DMS 273 treated with DMSO at 0.1 percent for 48 hours (cell line): ENCODE measurements at regions not wholly inside any gene's neighbourhood (a gene's known extent, or its start where the extent isn't known, plus 50 kb on each side); places are given as distances from the start of the nearest gene placed in this dataset.

Experiments
- DNase-seq: peaks from one replicate; lab custom pipeline; 2025; lab: John Stamatoyannopoulos, UW

DNA sequence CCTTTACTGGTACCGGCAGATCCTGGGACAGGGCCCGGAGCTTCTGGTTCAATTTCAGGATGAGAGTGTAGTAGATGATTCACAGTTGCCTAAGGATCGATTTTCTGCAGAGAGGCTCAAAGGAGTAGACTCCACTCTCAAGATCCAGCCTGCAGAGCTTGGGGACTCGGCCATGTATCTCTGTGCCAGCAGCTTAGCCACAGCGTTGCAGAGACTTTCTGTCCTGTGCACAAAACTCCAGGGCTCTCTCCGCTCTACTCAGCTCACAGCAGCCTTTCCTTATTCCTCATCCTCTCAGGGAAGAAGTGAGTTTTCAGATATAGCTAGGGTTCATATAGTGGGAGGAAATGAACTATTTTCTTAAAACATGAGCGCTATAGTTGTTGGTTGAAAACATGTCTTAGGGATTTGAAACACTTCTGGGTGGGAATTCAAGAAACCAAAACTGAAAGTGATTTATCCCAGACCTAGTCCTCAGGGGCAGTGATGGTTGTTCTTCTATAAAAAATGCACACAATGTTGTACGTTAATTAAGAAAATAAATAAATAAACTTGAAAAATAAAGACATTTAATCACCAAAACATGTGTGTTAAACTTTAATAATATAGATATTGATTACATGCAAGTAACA is 150.2 kb upstream of the PRSS58 start:
- no peak for DNase-seq

DNA sequence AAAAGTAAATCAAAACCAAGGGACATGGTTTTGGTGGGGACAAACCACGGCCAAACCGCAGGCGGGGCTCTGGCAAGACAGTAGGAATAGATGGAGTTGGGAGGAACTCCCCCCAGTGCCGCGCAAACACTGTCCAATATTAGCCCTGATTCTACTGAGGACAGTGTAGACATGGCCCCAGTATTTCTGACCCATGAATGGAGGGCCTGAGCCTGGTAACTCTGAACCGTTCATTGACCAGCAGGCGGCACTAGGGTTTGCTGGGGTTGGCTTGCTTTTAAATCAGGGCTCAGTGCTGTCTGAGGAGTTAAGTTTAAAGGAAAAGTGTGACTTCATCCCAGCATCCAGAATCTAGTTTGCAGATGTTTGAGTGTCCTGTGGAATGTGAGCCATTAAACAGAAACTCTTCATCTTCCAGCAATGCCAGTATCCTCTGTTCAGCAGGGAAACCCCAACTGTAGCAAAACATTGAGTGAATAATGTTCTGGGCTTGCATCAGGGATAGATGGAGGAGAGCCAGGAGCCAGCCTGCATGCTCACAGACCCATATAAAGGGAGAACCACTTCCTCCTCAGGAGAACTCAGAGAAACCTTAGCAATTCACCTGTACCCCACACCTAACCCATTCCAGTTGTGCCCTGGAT is 147.4 kb upstream of the PRSS58 start:
- DNase-seq, result no peak

DNA sequence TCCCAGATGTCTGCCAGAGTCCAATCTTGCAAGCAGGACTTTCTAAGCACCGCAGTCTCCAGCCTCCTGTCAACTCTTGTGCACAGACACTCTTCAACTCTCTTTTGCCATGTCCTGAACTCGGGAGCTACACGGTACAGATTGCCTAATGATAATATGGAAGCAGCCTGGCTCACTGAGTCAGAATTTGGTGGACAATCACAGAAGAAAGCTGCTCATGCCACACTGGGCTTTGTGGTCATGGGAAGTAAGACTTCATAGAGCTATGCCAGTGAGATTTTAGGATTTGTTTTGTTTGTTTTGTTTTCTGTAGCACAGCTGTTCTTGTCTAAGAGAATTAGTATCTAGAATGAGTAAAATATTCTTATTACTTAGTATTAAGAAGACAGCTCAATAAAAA is 144.1 kb upstream of the PRSS58 start:
- DNase-seq, result no peak

DNA sequence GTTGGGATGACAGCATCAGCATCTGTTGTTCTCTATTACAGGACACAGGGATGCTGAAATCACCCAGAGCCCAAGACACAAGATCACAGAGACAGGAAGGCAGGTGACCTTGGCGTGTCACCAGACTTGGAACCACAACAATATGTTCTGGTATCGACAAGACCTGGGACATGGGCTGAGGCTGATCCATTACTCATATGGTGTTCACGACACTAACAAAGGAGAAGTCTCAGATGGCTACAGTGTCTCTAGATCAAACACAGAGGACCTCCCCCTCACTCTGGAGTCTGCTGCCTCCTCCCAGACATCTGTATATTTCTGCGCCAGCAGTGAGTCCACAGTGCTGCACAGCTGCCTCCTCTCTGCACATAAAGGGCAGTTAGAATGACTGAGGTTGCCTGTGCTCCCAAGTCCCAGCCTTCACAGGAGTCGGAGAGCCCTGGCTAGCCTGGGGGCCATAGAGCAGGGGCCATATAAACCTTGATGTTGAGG is 142.2 kb upstream of the PRSS58 start:
- DNase-seq, result no peak

DNA sequence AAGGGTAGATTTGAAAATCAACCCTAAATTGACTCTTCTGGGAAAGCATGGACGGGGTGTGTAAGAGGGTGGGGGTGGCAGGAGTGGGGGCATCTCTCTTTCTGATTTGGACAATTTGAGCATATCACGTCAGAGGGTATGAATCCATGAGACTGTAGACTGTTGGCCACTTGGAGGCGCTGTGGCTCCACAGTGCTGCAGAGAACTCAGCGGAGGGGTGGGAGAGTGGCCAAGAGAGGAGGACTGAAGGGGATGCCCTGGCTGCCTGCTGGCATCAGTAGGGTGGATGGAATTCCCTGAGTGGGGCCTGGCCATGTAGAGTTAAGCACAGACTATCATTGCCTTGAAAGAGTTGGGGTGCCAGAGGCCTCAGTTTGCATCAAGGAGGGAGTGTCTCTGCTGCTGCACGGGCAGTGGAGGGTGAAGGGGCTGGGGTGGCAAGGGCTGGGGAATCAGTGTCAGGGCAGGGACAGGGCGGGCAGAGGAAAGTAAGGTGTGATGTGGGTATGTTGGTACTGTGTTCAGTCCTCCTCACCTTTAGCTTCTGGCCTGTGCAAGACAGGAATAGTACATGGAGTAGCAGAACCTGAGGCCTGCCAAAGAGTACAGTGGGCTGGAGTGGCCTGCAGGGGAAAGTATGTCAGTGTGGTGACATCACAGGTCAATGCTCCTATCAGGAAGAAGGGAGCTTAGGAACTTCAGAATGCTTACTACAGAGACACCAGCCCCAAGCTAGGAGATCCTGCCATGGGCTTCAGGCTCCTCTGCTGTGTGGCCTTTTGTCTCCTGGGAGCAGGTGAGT is 133.5 kb upstream of the PRSS58 start:
- DNase-seq, result no peak

DNA sequence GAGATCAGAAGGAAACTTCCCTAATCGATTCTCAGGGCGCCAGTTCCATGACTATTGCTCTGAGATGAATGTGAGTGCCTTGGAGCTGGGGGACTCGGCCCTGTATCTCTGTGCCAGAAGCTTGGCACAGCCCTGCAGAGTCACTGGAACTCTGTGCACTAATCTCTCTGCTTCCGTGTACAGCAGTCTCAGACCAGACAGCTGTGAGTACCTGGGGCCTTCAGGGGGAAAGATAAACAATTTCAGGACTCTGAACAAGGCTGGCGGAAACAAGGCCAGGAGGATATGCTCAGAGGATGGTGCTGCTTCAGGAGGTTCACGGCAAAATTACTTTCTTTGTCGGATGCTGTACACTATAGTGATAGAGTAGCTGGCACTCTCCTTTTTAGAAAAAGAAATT is 131.7 kb upstream of the PRSS58 start:
- DNase-seq, result no peak

DNA sequence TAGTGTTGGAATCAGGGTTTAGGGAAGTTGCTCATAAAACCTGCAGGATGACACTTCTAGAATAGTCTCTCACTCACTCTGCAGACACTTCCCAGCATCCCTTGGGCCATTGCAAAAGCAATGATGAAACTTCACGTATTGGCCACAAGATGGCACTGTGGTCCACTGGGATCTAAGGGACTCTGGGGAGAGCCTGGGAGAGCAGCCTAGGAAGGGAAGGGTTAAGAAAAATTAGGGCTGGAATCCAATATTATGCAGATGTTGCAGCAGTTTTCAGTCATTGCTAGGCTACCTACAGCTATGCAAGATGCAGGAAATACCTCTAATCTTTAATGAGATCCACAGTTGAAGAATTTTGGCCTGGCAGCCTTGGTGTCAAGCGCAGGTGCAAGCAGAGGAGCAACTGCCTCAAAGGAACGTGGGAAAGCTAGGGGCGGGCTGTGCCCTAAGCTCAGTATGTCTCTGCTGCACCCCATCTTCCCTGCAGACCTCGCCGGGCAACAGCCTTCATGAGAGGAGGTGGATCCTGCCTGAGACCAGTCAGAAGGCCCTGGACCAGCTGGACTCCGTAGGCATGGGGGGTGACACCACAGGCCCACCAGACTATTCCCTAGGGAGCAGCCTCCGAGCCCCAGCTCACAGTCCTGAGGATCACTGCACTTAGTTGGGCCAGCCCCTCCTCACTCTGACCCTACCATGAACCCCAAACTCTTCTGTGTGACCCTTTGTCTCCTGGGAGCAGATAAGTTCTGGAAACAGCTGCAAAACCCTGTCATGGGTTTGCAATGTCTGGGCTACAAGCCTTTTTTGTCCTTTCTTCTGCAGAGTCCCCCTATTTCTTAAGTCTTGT is 127.9 kb upstream of the PRSS58 start:
- DNase-seq, result no peak

DNA sequence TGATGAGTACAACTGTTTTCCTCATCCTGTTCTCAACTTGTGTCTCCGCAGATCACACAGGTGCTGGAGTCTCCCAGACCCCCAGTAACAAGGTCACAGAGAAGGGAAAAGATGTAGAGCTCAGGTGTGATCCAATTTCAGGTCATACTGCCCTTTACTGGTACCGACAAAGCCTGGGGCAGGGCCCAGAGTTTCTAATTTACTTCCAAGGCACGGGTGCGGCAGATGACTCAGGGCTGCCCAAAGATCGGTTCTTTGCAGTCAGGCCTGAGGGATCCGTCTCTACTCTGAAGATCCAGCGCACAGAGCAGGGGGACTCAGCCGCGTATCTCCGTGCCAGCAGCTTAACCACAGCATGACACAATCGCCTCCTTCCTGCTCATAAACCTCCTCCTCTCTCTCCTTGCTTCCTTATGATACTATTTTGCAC is 126.7 kb upstream of the PRSS58 start:
- DNase-seq, result no peak

DNA sequence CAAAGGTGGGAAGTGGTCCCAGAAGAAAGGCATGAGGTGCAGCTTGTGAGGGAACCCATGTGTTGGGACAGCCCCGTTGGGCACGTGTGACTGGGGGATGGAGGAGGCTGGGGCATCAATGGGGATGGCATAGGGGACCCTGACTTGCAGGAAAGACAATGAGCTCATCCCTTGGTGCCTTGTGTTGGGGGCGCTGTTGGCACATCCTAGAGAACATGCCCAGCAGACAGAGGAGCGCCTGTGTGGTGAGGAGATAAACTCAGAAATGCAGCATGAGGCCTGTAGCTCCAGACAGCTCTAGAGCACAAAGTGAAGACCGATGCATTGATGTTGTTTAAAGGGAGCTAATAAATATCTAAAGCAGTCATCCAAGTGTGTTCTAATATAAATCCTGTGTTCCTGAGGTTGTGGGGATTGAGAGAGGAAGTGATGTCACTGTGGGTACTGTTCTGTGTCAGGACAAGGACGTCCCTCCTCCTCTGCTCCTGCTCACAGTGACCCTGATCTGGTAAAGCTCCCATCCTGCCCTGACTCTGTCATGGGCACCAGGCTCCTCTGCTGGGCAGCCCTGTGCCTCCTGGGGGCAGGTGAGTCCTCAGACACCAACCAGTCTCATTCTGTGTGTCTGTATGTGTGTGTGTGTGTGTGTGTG is 126.1 kb upstream of the PRSS58 start:
- no peak for DNase-seq

DNA sequence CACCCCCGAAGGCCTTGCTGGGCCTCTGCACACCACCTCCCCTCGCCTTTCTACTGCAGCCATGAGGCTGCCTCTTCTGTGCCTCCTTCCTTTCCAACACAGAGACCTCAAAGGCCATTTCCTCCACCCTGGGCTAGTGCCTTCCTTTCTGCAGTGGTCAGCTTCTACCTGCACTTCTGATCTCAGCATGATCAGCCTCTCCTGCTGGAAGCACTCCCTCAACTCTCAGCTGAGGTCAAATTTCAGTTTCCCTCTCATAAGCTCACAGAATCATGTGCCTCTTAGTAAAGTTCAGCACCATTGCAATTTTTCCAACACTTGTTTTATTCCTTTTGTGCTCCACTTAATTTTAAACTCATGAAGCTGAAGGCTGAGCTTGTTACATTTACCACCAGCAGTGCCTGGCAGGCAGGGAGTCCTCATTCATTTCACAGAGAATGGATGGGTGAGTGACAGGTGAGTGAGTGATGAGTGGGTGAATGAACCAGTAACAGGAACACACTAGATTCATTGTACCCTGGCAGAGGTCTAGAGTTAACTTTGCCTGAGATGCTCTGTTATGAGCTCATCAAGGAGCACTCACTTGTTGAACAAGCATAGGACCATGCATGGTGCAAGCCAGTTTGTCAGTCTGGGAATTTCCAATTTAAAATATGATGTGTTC is 124.0 kb upstream of the PRSS58 start:
- no peak for DNase-seq

DNA sequence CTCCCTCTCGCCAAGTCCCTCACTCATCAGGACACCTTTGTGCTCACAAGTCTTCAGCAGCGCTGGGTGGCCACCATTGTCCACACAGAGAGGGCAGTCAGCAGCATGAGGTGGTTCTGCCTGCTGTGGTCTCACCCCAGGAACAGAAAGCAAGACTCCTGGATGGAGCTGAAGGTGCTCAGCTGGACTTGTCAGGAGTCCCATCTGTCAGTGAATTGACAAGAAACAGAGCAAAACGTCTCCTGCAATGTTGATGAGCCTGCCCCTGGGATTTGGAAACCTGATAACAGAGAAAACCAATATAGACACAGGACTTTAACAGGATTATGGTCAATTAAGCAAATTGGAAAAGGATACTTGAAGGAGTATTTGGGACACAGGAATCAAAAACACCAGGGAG is 122.2 kb upstream of the PRSS58 start:
- no peak for DNase-seq

DNA sequence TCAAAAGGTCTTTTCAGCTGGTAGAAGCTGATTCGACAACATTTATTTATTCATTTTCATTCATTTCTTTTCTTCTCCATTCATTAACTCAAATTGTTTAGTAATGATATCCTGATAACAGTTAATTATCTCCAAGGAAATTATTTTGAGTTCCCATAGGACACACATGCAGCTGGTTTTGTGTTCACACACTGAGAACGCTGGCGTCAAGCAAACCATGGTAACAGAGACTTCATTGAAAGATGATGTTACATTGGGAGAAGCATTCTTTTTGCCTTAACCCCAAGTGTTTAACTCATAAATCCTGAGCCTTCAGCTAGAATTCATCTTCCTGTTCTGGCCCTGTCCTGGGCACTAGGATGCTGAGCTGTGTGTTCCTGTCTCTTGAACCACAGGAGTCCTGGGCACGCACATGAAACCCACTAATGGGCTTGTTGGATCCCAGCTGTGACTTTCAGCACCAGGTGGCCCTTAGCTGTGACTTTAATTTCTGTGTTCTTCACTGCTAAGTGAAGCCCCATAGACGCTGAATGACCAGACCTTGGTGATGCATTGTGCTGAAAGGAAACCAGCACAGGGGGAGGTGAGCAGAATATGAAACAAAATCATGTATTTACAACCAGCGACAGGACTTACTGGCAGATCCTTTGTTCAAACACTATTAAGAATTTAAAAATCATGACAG is 121.5 kb upstream of the PRSS58 start:
- DNase-seq, result no peak

DNA sequence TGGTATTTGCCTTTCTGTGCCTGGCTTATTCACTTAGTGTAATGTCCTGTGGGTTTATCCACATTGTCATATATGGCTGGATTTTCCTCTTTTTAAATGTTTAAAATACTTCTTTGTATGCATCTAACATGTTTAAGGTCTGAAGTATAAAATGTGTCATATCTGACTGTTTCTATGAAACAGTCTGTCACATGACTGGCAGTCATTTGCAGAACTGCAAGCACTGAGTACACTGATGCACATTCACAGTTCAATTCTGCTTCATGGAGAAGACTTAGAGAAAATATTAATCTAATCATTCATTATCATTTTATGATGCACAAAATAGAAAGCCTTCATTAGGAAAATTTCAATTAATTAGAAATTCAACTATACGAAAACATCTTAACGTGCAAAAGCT is 119.7 kb upstream of the PRSS58 start:
- DNase-seq, result no peak

DNA sequence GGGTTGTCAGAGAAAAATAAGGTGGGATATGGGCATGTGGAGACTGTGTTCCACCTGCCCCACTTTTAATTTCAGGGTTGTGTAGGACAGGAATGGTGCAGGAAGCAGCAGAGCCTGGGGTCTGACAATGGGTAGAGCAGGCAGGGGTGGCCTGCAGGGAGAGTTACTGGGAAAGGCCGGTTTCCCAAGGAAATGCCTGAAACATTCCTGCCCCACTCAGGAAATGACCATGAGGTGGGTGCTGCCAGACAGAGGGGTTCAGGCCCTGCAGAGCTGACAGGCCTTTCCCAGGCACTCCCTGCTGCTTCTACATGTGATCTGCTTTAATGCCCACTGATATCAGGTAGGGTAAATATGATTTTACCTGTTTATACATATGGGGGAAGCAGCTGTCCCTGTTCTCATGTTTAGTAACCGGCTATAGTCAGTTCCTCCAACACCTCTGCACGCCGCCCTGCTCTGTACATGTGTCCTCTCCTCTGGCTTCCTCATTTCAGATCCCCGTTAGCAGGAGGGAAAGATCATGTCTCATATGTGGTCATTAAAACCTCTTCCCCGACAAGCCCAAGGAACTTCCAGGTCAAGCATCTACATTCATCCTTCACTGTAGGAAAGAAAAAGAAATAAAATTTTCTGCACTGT is 118.6 kb upstream of the PRSS58 start:
- DNase-seq, result no peak

DNA sequence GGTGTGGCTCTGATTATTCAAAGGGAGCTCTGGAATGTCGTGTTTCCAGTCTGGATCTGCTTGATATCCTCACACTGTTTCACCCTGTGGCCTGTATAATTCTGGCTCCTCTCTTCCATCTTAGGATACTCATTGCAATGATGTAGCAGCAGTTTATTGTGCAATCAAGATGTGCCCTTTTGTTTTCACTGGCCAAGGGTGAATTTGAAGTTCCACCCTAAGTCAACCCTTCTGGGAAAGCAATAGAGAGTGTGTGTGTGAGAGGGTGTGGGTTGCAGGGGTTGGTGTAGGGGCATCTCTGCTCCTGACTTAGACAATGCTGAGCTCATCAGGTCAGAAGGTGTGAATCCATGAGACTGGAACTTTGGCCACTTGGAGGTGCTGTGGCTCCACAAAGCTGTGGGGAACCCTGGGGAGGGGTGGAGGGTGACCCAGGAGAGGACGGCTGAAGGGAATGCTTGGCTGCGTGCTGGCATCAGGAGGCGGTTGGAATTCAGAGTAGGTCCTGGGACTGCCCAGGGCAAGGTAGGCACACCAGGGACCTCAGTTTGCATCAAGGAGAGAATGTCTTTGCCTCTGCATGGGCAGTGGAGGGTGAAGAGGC is 118.0 kb upstream of the PRSS58 start:
- no peak for DNase-seq

DNA sequence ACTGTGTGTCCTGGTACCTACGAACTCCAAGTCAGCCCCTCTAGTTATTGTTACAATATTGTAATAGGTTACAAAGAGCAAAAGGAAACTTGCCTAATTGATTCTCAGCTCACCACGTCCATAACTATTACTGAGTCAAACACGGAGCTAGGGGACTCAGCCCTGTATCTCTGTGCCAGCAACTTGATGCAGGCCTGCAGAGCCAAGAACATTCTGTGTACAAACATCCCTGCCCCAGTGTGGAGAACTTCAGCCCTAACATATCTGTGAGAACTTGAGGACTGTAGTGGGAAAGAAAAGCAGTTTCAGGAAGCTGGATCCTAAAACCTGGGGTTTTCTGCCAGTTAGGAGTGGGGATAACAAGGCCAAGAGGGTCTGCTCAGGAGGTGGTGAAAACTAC is 114.9 kb upstream of the PRSS58 start:
- DNase-seq, result no peak

DNA sequence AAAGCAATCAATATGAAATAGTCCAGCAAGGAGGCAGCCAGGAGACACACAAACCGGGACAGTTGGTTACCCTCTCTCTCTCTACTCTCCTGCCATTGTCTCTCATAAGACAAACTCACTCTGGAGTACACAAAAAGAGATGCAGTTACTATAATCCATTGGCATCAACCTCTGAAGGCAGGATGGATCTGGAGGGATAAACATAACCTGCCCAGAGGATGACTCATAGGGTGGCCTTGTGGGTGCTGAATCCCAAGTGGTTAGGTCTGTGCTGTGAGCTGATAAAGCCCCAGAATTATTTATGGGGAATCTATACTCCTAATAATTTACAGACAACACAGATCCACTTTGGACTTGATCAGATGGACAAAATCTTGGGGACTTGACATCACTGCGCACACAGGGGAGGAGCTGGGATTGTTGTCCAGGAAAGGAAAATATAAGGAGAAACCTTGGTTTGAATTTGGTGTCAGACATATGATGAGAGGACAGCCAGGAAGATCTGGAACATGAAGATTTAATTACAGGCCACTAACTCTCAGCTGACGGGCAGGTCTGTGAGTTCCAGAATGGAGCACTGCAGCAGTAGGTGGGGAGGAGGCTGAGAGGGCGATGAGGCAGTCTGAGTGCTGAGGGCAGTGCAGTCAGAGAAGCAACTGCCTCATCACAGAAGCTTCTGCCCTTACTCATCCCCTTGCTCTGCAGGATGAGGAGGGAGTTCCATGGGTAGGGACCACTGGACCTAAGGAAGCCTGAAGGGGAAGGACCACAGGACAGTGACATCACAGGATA is 113.9 kb upstream of the PRSS58 start:
- DNase-seq, result no peak

DNA sequence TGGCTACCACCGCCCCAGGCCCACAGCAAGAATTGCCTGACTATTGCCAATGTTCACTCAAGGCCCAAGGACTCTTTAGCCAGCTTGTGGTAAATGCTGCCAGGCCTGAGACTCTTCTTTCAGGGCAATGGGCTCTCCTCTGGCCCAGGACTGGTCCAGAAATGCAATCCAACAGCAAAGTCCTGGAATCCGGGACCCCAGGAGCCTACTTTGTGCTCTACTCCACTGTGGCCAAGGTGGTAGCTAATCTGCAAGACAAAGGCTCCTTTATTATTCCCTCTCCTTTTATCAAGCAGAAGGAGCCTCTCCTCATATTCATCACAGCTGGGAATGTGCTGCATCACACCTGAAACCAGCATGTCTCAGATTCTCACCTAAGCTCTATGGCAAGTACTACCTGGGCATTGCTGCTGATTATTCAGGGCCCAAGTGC is 107.6 kb upstream of the PRSS58 start:
- no peak for DNase-seq

DNA sequence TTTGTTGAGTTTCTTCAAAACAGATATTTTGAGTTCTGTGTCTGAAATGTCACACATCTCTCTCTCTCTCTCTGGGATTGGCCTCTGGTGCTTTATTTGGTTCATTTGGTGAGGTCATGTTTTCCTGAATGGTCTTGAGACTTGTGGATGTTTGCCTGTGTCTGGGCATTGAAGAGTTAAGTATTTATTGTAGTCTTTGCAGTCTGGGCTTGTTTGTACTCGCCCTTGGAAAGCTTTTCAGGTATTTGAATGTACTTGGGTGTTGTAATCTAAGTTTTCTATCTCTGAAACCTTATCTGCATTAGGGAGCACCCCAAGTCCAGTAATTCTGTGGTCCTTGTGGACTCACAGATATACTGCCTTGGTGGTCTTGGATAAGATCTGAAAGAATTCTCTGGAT is 106.7 kb upstream of the PRSS58 start:
- DNase-seq, result no peak
